Small intestine (tissue), 7 donors: ENCODE measurements at regions not wholly inside any gene's neighbourhood (a gene's known extent, or its start where the extent isn't known, plus 50 kb on each side); places are given as distances from the start of the nearest gene placed in this dataset.
"Not testable (repeated sequence)": the region's sequence is repeated elsewhere in the genome, so short reads cannot be mapped to it uniquely, and the experiment has no call there.

Experiments
- DNase-seq, 2 donors: peaks; one replicate each; pipeline versions ENCODE4 v3.0.0 to v3.0.0-alpha.2; 2013
- FAIRE-seq: peaks from 2 replicates; lab custom pipeline; 2012; peaks lifted over from hg19 to GRCh38; lab: Jason Lieb, UNC
- H3K27ac ChIP-seq, 3 donors: one replicate each; pipeline ENCODE4 v1.5.1; 2013; ENCODE audit warnings: low read length in 2 of 3, mild to moderate bottlenecking in 2 of 3, control low read depth in 1 of 3, inconsistent platforms in 1 of 3, low read depth in 1 of 3, moderate library complexity in 1 of 3
- H3K27me3 ChIP-seq, 3 donors: one replicate each; pipeline ENCODE4 v1.6.1; 2013; ENCODE audit warnings: low read length in 3 of 3, inconsistent platforms in 1 of 3; ENCODE audit not compliant: control insufficient read depth in 3 of 3, insufficient read depth in 3 of 3
- H3K36me3 ChIP-seq, 3 donors: one replicate each; pipeline ENCODE4 v1.6.1; 2013; ENCODE audit warnings: low read length in 3 of 3, inconsistent platforms in 1 of 3, low read depth in 1 of 3, mild to moderate bottlenecking in 1 of 3, moderate library complexity in 1 of 3; ENCODE audit not compliant: control insufficient read depth in 3 of 3, insufficient read depth in 2 of 3
- H3K4me1 ChIP-seq, 3 donors: one replicate each; pipeline ENCODE4 v1.6.1; 2013; ENCODE audit warnings: low read length in 2 of 3, inconsistent platforms in 1 of 3, low read depth in 1 of 3, mild to moderate bottlenecking in 1 of 3, moderate library complexity in 1 of 3; ENCODE audit not compliant: control insufficient read depth in 3 of 3, insufficient read depth in 2 of 3
- H3K4me3 ChIP-seq, 3 donors: one replicate each; pipeline ENCODE4 v1.5.1; 2013; ENCODE audit warnings: low read length in 3 of 3, control low read depth in 1 of 3, inconsistent platforms in 1 of 3, low read depth in 1 of 3, mild to moderate bottlenecking in 1 of 3, moderate library complexity in 1 of 3
- H3K9me3 ChIP-seq, 2 donors: one replicate each; pipeline ENCODE4 v1.6.1; 2013; ENCODE audit warnings: low read depth in 1 of 2, low read length in 1 of 2; ENCODE audit not compliant: control insufficient read depth in 2 of 2, insufficient read depth in 1 of 2
- WGBS, 3 donors: extraction: QIAGEN DNeasy Blood & Tissue Kit; methylation state at CpG; one replicate each; pipeline ENCODE4 v1.1.7; 2013; 5-methylcytosine and 5-hydroxymethylcytosine counted together
- donor health status: healthy with polysubstance abuse.
- donor health status: control.
- donor health status: control.
- donor health status: Bipolar disorder and iron deficiency.
- donor health status: healthy.

DNA sequence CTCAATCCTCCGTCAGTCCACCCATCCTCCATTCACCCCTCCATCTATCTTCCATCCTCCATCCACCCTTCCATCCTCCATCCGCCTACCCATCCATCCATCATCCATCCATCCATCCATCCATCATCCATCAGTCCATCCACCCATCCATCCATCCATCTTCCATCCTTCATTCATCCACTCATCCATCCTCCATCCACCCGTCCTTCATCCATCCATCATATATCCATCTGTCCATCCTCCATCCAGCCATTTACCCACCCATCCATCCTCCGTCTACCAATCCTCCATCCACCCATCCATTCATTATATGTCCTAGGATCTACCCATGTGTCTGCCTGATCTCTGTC is 179.1 kb downstream of the TMEM121 start:
- FAIRE-seq, H3K4me3 ChIP-seq, H3K4me1 ChIP-seq, H3K27me3 ChIP-seq, H3K36me3 ChIP-seq, H3K27ac ChIP-seq, DNase-seq: not testable (repeated sequence)
- H3K9me3 ChIP-seq, result peaks cover 1 to 31% of the 10 kb centered on the region in 2 donors
- 81 to 92% (median 88%) methylated on average over 4 of the region's 4 CpGs for WGBS, 3 donors

DNA sequence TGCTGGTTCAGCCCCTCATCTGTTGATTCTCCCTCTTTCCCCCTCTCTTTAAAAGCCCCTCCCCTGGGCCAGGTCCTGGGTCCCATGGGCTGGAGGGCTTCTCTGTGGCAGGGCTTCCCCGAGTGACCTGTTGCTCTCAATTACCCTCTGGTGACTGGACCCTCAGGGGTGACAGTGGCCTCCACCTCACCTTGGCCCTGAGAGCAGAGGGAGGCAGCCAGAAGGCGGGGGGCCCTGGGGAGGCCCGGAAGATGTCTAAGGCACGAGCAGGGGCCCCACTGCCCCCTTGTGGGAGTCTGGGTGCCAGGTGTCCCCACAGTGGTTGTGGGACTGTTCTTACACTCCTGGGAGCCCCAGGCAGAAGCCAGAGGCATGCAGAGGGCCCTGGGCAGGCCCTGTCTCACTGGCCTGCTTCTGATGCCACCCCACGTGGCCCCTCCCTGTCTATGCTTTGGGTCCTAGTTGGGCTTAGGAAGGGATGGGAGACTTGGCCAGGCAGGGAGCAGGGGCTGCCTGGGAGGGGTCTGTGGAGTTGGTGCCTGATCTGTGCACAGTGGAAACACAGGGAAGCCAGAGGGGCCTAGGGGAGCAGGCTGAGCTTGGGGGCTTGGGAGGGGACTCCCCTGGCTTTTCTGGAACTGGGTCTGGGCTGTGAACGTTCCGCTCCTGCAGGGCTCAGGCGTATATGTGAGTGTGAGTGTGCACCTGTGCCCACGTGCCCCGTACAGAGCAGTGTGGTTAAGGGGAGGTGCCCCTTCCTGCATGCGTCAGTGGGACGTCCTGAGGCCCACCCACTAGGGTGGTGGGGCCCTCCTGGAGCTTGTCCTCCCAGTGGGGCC is 179.7 kb downstream of the TMEM121 start:
- DNase-seq, FAIRE-seq: not testable (repeated sequence)

DNA sequence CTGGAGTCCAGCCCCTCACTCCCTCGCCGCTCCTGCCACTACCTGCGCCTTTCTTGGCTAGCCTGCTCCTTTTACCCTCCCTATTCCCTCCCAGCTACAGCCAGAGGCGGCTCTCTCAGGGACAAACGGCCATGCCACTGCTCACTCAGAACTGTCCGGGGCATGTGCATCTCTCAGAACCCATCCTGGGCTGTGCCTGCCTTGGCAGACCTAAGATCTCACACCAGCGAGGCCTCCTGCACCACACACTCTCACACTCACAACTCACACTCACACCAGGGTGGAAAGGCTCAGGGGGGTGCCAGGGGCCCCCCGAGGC is 180.3 kb downstream of the TMEM121 start:
- peaks cover 1 to 30% of the 10 kb centered on the region in 2 donors for H3K9me3 ChIP-seq
- not testable (repeated sequence) for FAIRE-seq, H3K36me3 ChIP-seq, H3K4me3 ChIP-seq, H3K27me3 ChIP-seq, DNase-seq, H3K27ac ChIP-seq, H3K4me1 ChIP-seq
- 33 to 74% (median 41%) methylated on average over 1 to 5 of the region's 8 CpGs for WGBS, 3 donors

More for the DNA sequence above, 179.7 kb downstream of the TMEM121 start:
- H3K27me3 ChIP-seq, H3K4me1 ChIP-seq, H3K27ac ChIP-seq, H3K36me3 ChIP-seq, H3K4me3 ChIP-seq: not testable (repeated sequence)
- WGBS, 3 donors, result 51 to 55% (median 52%) methylated on average over 6 to 12 of the region's 12 CpGs
- peaks cover 1 to 29% of the 10 kb centered on the region in 2 donors for H3K9me3 ChIP-seq

DNA sequence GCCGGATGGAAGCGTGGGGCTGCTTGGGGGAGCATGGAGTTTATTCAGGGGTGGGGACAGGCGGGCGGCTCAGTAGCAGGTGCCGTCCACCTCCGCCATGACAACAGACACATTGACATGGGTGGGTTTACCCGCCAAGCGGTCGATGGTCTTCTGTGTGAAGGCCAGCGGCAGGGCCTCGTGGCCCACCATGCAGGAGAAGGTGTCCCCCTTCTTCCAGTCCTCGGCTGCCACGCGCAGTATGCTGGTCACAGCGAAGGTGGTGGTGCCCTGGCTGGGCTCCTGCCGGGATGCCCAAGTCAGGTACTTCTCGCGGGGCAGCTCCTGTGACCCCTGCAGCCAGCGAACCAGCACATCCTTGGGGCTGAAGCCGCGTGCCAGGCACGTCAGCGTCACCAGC is 180.7 kb downstream of the TMEM121 start:
- peaks cover 1 to 33% of the 10 kb centered on the region in 2 donors for H3K9me3 ChIP-seq
- FAIRE-seq, result not testable (repeated sequence)
- WGBS, 3 donors, result 85 to 92% (median 90%) methylated on average over 16 to 23 of the region's 23 CpGs

DNA sequence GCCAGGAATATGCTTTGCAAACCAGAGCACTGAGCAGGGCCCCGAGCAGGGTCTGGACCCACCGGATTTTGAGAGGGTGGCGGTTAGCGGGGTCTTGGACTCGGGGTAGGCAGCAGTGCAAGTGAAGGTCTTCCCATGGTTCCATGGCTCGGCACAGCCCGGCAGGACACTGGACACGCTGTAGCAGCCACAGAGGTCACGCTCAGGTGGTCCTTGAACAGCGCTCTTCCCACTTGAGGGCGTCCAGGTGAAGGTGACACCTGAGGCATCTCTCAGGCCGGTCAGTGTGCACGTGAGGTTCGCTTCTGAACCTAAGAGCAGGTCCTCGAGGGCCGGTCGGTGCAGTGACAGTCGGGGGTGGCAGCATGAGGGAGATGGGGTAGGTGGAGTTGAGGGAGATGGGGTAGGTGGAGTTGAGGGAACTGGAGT is 181.4 kb downstream of the TMEM121 start:
- not testable (repeated sequence) for H3K4me1 ChIP-seq, FAIRE-seq, DNase-seq, H3K27me3 ChIP-seq, H3K36me3 ChIP-seq, H3K4me3 ChIP-seq, H3K27ac ChIP-seq
- peaks cover 1 to 34% of the 10 kb centered on the region in 2 donors for H3K9me3 ChIP-seq
- WGBS, 3 donors, result 78 to 89% (median 81%) methylated on average over 18 of the region's 18 CpGs

More for the DNA sequence above, 180.7 kb downstream of the TMEM121 start:
- not testable (repeated sequence) for H3K36me3 ChIP-seq, H3K4me1 ChIP-seq, H3K4me3 ChIP-seq, DNase-seq, H3K27me3 ChIP-seq, H3K27ac ChIP-seq

DNA sequence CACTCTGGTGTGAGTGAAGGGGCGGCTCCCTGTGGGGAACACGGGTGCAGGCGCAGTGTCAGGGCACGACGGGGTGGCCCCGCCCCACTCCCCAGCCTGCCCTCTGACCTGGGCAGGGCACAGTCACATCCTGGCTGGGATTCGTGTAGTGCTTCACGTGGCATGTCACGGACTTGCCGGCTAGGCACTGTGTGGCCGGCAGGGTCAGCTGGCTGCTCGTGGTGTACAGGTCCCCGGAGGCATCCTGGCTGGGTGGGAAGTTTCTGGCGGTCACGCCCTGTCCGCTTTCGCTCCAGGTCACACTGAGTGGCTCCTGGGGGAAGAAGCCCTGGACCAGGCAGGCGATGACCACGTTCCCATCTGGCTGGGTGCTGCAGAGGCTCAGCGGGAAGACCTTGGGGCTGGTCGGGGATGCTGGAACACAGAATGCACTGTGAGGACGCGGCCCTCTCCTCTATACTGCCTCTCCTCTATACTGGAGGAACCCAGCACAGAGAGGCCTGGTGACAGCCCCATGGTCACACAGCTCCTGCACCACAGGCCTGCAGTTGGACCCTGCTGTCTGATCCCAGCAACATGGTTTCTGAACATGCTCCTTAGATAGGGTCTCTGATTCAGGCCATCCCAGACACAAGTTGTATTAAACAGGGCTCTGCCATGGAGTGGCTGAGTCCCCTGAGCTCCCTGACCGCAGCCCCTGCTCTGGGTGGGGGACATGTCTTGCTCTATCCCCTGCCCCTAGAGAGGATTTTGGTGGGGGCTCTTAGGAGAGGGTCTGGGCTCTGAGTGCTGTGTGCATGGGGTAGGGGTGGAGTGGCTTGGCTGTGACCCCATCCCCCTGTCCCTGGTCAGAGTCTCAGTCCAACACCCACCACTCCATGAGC is 182.1 kb downstream of the TMEM121 start:
- not testable (repeated sequence) for H3K4me1 ChIP-seq, H3K4me3 ChIP-seq, H3K27ac ChIP-seq, H3K36me3 ChIP-seq, DNase-seq, FAIRE-seq, H3K27me3 ChIP-seq
- 66 to 82% (median 72%) methylated on average over 20 to 24 of the region's 24 CpGs for WGBS, 3 donors
- peaks cover 1 to 36% of the 10 kb centered on the region in 2 donors for H3K9me3 ChIP-seq

DNA sequence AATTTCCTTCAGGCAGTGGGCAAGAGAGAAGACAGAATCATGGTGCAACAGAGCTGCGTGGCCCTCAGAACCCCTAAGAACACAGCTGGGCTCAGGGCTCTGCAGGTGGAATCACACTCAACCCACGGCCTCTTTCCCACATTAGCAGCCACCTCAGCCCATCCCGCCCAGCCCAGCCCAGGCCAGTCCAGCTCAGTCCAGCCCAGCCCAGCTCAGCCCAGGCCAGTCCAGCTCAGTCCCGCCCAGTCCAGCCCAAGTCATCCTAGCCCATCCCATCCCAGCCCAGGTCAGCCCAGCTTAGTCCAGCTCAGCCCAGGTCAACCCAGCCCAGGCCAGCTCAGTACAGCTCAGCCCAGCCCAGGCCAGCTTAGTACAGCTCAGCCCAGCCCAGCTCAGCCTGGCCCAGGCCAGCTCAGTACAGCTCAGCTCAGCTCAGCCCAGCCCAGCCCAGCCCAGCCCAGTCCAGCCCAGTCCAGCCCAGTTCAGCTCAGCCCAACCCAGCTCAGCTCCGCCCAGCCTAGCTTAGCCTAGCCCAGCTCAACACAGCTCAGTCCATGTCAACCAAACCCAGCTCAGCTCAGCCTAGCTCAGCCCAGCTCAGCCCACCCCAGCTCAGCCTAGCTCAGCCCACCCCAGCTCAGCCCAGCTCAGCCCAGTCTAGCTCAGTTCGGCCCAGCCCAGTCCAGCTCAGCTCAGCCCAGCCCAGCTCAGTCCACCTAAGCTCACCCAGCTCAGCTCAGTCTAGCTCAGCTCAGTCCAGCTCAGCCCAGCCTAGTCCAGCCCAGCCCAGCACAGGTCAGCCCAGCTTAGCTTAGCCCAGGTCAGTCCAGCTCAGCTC is 183.1 kb downstream of the TMEM121 start:
- WGBS, 3 donors, result 65 to 85% (median 68%) methylated on average over 4 to 6 of the region's 6 CpGs
- no peaks in the 10 kb centered on the region for H3K27me3 ChIP-seq
- no peaks in the 10 kb centered on the region for H3K36me3 ChIP-seq
- no peak overlapping the region for H3K4me3 ChIP-seq
- peaks cover 1 to 36% of the 10 kb centered on the region in 2 donors for H3K9me3 ChIP-seq
- peak overlapping the region in 1 of 3 donors; percentile 24 for H3K27ac ChIP-seq
- no peak for DNase-seq
- no peak for FAIRE-seq
- H3K4me1 ChIP-seq, result no peaks in the 10 kb centered on the region
